NCI-H446 (cell line): ENCODE measurements at regions not wholly inside any gene's neighbourhood (a gene's known extent, or its start where the extent isn't known, plus 50 kb on each side); places are given as distances from the start of the nearest gene placed in this dataset.

Experiments
- DNase-seq, 2 experiments: peaks; one replicate each; lab custom pipeline; 2025; lab: John Stamatoyannopoulos, UW

DNA sequence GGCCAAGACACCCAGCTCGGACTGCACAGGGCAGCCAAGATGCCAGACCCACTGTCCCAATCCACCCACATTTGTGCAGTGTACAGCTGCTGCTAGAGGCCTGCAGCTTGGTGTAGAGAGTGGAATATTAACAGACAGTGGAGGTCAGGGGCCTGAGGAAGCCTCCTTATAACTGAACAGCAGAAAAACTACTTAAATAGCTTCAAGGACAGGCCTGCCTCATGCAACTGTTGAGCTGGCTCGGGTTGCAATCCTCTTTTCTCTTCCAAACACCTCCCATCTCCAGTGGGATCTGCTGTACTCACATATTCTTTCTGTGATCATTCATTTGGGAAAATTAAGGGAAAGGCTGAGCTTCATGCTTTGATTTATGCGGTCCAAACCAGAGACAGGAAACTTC is 1043.2 kb upstream of the TMEM132C start:
- DNase-seq: no peak

GRCh38 chr12:127230843-127231260 is 1036.1 kb upstream of the TMEM132C start:
- DNase-seq: no peak

GRCh38 chr12:127231371-127231770 is 1035.6 kb upstream of the TMEM132C start:
- DNase-seq: no peak

GRCh38 chr12:127233016-127233415 is 1034.0 kb upstream of the TMEM132C start:
- DNase-seq: no peak

DNA sequence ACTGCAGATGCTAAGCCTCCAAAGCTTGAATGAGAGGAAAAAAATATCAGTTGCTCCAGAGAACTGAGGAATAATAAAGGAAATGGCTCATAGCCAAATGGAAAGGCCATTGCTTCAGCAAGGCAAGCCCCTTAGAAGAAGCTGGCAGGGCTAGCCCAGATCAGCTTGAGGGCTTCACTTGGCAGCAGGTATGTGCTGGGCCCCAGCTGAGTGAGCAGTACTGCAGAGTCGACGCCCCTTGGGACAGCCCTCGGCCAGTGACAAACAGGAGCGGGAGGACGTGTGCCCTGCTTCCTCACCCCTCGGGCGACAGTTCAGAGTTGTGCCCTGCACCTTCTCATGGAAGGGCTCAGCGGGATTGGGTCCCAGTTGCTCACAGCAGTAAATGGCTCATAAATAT is 1031.2 kb upstream of the TMEM132C start:
- DNase-seq: no peak

DNA sequence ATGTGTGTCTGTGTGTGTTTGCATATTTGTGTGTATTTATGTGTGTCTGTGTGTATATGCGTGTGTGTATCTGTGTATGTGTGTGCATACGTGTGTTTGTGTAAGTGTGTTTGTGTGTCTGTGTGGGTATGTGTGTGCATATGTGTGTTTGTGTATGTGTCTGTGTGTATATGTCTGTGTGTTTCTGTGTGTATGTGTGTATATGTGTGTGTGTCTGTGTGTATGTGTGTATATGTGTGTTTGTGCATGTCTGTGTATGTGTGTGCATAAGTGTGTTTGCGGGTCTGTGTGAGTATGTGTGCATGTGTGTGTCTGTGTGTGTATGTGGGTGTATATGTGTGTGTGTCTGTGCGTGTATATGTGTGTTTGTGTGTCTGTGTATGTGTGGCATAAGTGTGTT is 1030.5 kb upstream of the TMEM132C start:
- DNase-seq: no peak

DNA sequence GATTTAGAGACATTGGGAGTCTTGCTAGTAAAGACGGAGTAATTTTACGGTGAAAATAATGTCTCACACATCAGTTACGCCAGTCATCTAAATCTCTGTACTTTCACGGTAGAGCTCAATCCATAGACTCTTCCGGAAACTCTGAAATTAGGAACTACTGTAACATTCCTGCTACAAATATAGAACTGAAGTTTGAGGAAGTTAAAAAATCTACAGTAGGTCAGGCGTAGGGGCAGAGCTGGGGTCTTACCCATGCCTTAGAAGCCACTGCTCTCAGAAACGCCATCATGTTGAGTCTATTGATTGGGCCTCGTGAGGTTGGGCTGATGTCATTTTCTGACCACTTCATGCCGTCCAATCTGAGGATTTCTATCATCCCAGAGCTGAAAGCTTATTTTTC is 1029.8 kb upstream of the TMEM132C start:
- no peak for DNase-seq

- DNase-seq: no peak
Measured at GRCh38 chr12:127238107-127238506, 1028.9 kb upstream of the TMEM132C start.

- DNase-seq: no peak
Measured at GRCh38 chr12:127239781-127240180, 1027.2 kb upstream of the TMEM132C start.

- DNase-seq: no peak
Measured at GRCh38 chr12:127240249-127240929, 1026.6 kb upstream of the TMEM132C start.

- DNase-seq: no peak
Measured at GRCh38 chr12:127241072-127241817, 1025.7 kb upstream of the TMEM132C start.

GRCh38 chr12:127245009-127245408 is 1022.0 kb upstream of the TMEM132C start:
- DNase-seq: no peak

DNA sequence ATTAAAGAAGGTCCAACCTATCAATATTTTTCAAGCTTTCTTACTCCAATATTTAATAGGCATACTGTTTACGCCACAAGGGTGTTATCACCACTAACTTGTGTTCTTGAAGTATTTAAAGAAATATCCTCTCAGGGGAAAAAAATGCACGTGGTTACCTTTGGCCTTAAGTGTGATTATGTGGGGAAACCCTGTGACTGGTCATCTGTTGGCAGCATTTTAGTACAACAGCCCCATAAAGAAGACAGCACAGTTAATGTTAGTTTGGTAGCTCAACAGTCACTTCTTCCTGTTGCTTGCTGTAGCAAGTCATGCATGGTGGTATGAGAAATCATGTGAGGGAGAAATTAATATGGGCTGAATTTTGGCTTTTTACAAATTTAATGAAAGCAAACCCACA is 1021.5 kb upstream of the TMEM132C start:
- DNase-seq: no peak

GRCh38 chr12:127247937-127248336 is 1019.0 kb upstream of the TMEM132C start:
- DNase-seq: no peak

GRCh38 chr12:127249428-127249827 is 1017.5 kb upstream of the TMEM132C start:
- DNase-seq: no peak

GRCh38 chr12:127253797-127254327 is 1013.1 kb upstream of the TMEM132C start:
- DNase-seq: no peak

DNA sequence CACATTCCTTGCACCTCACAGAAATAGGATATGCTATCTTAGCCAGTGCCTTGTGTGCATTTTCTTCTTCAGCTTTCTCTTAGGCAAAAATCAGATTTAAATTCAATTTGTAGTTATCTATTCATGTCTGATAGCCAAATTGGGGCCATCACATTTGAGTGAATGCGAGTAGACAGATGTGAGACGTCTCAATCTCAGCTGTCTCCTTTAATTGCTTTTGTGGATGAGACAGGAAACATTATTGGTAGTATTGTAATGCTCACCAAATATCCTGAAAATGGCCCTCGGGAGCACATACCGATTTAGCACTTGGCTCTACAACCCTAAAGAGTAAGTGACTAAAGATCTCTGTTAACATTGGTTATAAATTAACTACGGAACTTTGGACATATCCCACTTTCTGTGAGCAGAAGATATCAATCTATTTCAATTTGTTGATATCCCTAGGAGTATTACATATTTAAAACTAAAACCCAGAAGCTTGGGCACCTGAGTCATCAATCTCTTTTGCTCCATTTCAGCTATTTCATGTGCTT is 1012.5 kb upstream of the TMEM132C start:
- no peak for DNase-seq

- DNase-seq: no peak
Measured at GRCh38 chr12:127257366-127257935, 1009.5 kb upstream of the TMEM132C start.

GRCh38 chr12:127260531-127260930 is 1006.4 kb upstream of the TMEM132C start:
- no peak for DNase-seq

DNA sequence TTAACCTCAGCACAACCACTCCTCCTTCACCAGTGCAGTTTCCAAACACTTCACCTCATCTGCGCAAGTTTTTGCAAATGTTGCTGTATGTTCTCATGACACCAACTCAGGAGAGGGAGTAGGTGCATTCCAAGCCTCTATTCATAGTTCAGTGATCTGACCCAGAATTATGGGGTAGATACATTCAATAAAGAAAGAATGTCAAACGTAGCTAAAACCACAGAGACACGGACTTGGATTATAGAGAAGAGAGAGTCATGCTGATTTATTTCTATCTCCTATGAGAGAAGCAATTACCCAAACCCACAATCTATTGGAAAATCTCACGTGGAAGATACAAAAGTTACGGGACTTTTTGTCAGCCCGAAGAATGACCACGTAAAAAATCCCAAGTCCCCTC is 1006.0 kb upstream of the TMEM132C start:
- no peak for DNase-seq

DNA sequence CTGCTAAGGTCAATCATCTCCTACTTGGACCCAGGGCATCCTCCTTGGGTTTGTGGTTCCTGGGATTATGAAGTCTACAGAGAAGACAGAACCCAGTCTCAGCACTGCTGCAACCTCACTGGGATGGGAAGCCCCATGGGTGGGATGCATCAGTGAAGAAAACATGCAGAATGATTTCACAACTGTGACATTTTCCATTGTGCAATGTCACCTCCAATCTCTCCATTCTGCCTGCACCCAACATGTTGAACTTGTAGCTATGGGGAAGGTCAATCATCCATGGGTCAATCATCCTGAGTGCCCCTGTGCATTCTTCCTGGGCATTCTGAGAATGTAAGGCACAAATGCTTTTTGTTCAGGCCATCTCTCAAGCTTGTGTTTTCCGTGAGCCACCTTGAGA is 1004.4 kb upstream of the TMEM132C start:
- no peak for DNase-seq

- no peak for DNase-seq
Measured at GRCh38 chr12:127263621-127264020, 1003.3 kb upstream of the TMEM132C start.

- DNase-seq: no peak
Measured at GRCh38 chr12:127267128-127267527, 999.8 kb upstream of the TMEM132C start.
